Activated CD8-positive, alpha-beta memory T cell treated with anti-CD3 and anti-CD28 coated beads for 36 hours (primary cell): ENCODE measurements at regions not wholly inside any gene's neighbourhood (a gene's known extent, or its start where the extent isn't known, plus 50 kb on each side); places are given as distances from the start of the nearest gene placed in this dataset.

Source experiments
- CTCF ChIA-PET: fragments of 350-600 bp; sonication (Branson Sonifier 250); formaldehyde crosslinking; loops from one replicate; lab custom pipeline; 2021; ENCODE audit warnings: antibody characterized with exemption; lab: Charles Lee
- POLR2A ChIA-PET: fragments of 350-600 bp; sonication (Branson Sonifier 250); formaldehyde crosslinking; loops from one replicate; lab custom pipeline; 2021; ENCODE audit warnings: antibody characterized with exemption; lab: Charles Lee

GRCh38 chr1:239269706-239270105 lies 116.7 kb upstream of the CHRM3 start:
- ChIA-PET CTCF (no interaction called here), POLR2A (no interaction called here)

- CTCF ChIA-PET = no interaction called here
- POLR2A ChIA-PET = no interaction called here
These were observed 117.4 kb upstream of the CHRM3 start for GRCh38 chr1:239268941-239269340.

- ChIA-PET POLR2A (no interaction called here), CTCF (no interaction called here)
These were observed 118.4 kb upstream of the CHRM3 start for GRCh38 chr1:239268007-239268406.

- ChIA-PET POLR2A (no interaction called here), CTCF (no interaction called here)
These were observed 122.6 kb upstream of the CHRM3 start for GRCh38 chr1:239263801-239264200.

GRCh38 chr1:239262538-239262937 lies 123.8 kb upstream of the CHRM3 start:
- ChIA-PET POLR2A (no interaction called here), CTCF (no interaction called here)

- ChIA-PET POLR2A (no interaction called here), CTCF (no interaction called here)
These were observed 124.8 kb upstream of the CHRM3 start for GRCh38 chr1:239261521-239261920.

GRCh38 chr1:239260842-239261241 lies 125.5 kb upstream of the CHRM3 start:
- POLR2A ChIA-PET = no interaction called here
- CTCF ChIA-PET = no interaction called here

GRCh38 chr1:239255628-239256160 lies 130.7 kb upstream of the CHRM3 start:
- CTCF ChIA-PET = no interaction called here

GRCh38 chr1:239254999-239255398 lies 131.4 kb upstream of the CHRM3 start:
- CTCF ChIA-PET = no interaction called here
- POLR2A ChIA-PET = no interaction called here

More at GRCh38 chr1:239255628-239256160, 130.7 kb upstream of the CHRM3 start:
- POLR2A ChIA-PET = no interaction called here

- CTCF ChIA-PET = no interaction called here
These were observed 133.3 kb upstream of the CHRM3 start for GRCh38 chr1:239253032-239253431.

GRCh38 chr1:239250353-239251035 lies 135.9 kb upstream of the CHRM3 start:
- ChIA-PET CTCF (no interaction called here), POLR2A (no interaction called here)

More at GRCh38 chr1:239253032-239253431, 133.3 kb upstream of the CHRM3 start:
- POLR2A ChIA-PET = no interaction called here

GRCh38 chr1:239247285-239247684 lies 139.1 kb upstream of the CHRM3 start:
- ChIA-PET CTCF (no interaction called here), POLR2A (no interaction called here)

- ChIA-PET POLR2A (no interaction called here), CTCF (no interaction called here)
These were observed 142.3 kb upstream of the CHRM3 start for GRCh38 chr1:239244084-239244483.

GRCh38 chr1:239243006-239243405 lies 143.4 kb upstream of the CHRM3 start:
- CTCF ChIA-PET = no interaction called here
- POLR2A ChIA-PET = no interaction called here

- ChIA-PET POLR2A (no interaction called here), CTCF (no interaction called here)
These were observed 144.0 kb upstream of the CHRM3 start for GRCh38 chr1:239242404-239242803.

- ChIA-PET CTCF (no interaction called here), POLR2A (no interaction called here)
These were observed 145.6 kb upstream of the CHRM3 start for GRCh38 chr1:239240736-239241135.

GRCh38 chr1:239239529-239239928 lies 146.8 kb upstream of the CHRM3 start:
- POLR2A ChIA-PET = interaction anchor here (0.6 kb wide), 1 partner anchor 58 kb away, joined by 3 read pairs; no protein-coding TSS in a partner anchor
- CTCF ChIA-PET = no interaction called here

- POLR2A ChIA-PET = no interaction called here
- CTCF ChIA-PET = no interaction called here
These were observed 148.5 kb upstream of the CHRM3 start for GRCh38 chr1:239237912-239238311.

GRCh38 chr1:239233626-239234025 lies 152.7 kb upstream of the CHRM3 start:
- CTCF ChIA-PET = no interaction called here
- POLR2A ChIA-PET = no interaction called here

- ChIA-PET CTCF (no interaction called here), POLR2A (no interaction called here)
These were observed 153.4 kb upstream of the CHRM3 start for GRCh38 chr1:239232921-239233320.

- CTCF ChIA-PET = no interaction called here
- POLR2A ChIA-PET = no interaction called here
These were observed 157.9 kb upstream of the CHRM3 start for GRCh38 chr1:239228451-239228850.

- CTCF ChIA-PET = no interaction called here
- POLR2A ChIA-PET = no interaction called here
These were observed 161.0 kb upstream of the CHRM3 start for GRCh38 chr1:239225396-239225795.
